ENCODE measurements at regions not wholly inside any gene's neighbourhood (a gene's known extent, or its start where the extent isn't known, plus 50 kb on each side); places are given as distances from the start of the nearest gene placed in this dataset.
"Not testable (repeated sequence)": the region's sequence is repeated elsewhere in the genome, so short reads cannot be mapped to it uniquely, and the experiment has no call there.

GRCh38 chr11:3429191-3429590 is 50.2 kb upstream of the ZNF195 start:
- TF ChIP-seq CTCF, EZH2 (IDR thresholded peaks at IDR 0.05): not testable (repeated sequence)
